Stimulated activated memory B cell treated with anti-CD40 and anti-IgM and Interleukin-4, amounts not matched to agents 10 μg/mL and 1 μg/mL and 100 μg/mL, for 72 hours (primary cell): ENCODE measurements at regions not wholly inside any gene's neighbourhood (a gene's known extent, or its start where the extent isn't known, plus 50 kb on each side); places are given as distances from the start of the nearest gene placed in this dataset.
"Not testable (repeated sequence)": the region's sequence is repeated elsewhere in the genome, so short reads cannot be mapped to it uniquely, and the experiment has no call there.

ENCODE experiments used
- ATAC-seq: fragments of 150-1000 bp; cut with Tn5 transposase; 2 replicates; pipeline ENCODE4 v1.10.0; 2021
- H3K27ac Mint-ChIP-seq: one replicate; pipeline ENCODE4 v1.8.0; 2022; ENCODE audit warnings: mild to moderate bottlenecking, mixed read lengths
- H3K27me3 Mint-ChIP-seq: one replicate; pipeline ENCODE4 v1.8.0; 2022; ENCODE audit warnings: mixed read lengths
- H3K36me3 Mint-ChIP-seq: one replicate; pipeline ENCODE4 v1.8.0; 2022; ENCODE audit warnings: mixed read lengths
- H3K4me1 Mint-ChIP-seq: one replicate; pipeline ENCODE4 v1.8.0; 2022; ENCODE audit warnings: mixed read lengths
- H3K4me3 Mint-ChIP-seq: one replicate; pipeline ENCODE4 v1.8.0; 2022; ENCODE audit warnings: mild to moderate bottlenecking, moderate library complexity, mixed read lengths
- H3K9me3 Mint-ChIP-seq: one replicate; pipeline ENCODE4 v1.8.0; 2022; ENCODE audit warnings: mixed read lengths

DNA sequence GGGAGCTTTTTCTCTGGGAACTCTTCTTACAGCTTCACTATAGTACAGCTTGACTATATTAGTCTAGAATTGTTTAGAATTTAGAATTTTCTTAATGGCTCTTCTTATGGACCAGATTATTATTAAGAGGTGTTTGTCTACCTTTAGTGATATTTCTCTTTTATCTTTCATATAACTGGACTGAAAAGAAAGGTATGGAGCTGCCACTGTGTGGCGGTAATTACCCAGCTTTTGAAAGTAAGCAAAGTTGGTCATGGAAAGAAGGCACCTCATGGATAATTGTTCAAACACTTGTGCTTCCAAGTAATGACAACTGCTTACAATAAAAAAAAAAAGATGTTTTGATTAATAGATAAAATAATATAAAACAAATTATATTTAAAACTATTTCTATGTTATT lies 1112.5 kb downstream of the TECRL start:
- ATAC-seq = no peak
- Mint-ChIP-seq H3K27ac (no peak overlapping the region), H3K4me1 (no peaks in the 10 kb centered on the region), H3K27me3 (no peaks in the 10 kb centered on the region), H3K9me3 (no peaks in the 10 kb centered on the region), H3K36me3 (no peaks in the 10 kb centered on the region), H3K4me3 (no peak overlapping the region)

DNA sequence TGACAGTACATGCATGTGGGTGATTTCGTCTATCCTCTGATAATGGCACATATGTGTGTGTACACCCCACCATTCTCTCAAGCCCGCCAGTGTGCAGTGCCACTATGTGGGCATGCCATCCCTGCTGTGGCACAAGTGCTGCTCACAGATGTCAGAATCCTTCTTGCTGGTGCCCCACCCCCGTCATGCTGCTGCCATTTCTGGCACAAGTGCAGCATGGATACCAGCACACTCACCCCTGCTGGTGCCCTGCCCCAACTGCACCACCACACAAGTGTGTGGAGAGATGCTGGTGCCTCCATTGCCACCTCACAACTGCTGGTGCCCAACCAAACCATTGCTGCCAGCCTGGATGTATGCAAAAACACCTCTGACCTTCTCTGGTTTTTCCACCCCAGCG lies 1133.8 kb downstream of the TECRL start:
- no peak overlapping the region for H3K4me3 Mint-ChIP-seq
- no peaks in the 10 kb centered on the region for H3K36me3 Mint-ChIP-seq
- H3K27me3 Mint-ChIP-seq = no peaks in the 10 kb centered on the region
- H3K4me1 Mint-ChIP-seq = no peaks in the 10 kb centered on the region
- ATAC-seq = no peak
- no peak overlapping the region for H3K27ac Mint-ChIP-seq
- H3K9me3 Mint-ChIP-seq = peaks cover 9% of the 10 kb centered on the region

DNA sequence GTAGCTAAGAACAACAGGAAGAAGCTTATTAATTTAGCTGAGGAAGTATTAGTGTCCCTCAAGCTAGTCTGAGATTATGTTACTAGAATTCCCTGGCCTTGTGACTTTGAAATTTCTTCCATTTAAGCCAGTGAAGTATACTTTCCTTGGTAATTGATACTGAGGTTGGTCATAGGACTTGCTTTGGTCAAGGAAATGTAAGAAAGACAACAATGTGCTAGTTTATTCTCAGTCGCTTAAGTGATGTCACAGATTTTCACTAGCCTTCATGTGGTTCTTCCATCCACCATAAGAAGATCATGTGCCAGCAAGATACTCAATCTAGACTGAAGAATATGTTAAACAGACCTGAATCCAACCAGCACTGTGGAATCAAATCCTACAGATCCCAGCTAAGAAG lies 1140.1 kb downstream of the TECRL start:
- Mint-ChIP-seq H3K36me3 (no peaks in the 10 kb centered on the region), H3K4me3 (no peak overlapping the region), H3K9me3 (peaks cover 7% of the 10 kb centered on the region)

DNA sequence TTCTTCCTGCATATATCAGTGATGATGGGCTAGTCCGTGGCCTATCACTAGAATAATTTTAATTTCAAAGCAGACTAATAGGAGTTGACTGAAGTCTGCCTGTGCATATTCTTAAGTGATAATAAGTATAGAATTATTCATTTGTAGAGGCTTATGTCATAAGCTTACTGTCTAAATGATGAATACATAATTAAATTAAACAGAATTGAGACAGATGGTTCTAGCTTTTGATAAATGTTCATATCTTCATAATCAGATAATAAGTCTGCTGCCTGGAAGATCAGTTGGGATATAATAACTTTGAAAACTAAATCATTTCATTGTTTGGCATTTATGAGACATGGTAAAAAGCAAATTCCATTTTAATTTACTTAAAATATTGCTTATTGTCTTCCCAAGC lies 1175.6 kb downstream of the TECRL start:
- no peaks in the 10 kb centered on the region for H3K4me1 Mint-ChIP-seq
- no peaks in the 10 kb centered on the region for H3K36me3 Mint-ChIP-seq
- no peak overlapping the region for H3K4me3 Mint-ChIP-seq
- peaks cover 6% of the 10 kb centered on the region for H3K9me3 Mint-ChIP-seq
- no peak for ATAC-seq
- no peak overlapping the region for H3K27ac Mint-ChIP-seq
- no peaks in the 10 kb centered on the region for H3K27me3 Mint-ChIP-seq

More for the DNA sequence above, 1140.1 kb downstream of the TECRL start:
- ATAC-seq = no peak
- H3K27me3 Mint-ChIP-seq = no peaks in the 10 kb centered on the region
- no peak overlapping the region for H3K27ac Mint-ChIP-seq
- H3K4me1 Mint-ChIP-seq = no peaks in the 10 kb centered on the region

DNA sequence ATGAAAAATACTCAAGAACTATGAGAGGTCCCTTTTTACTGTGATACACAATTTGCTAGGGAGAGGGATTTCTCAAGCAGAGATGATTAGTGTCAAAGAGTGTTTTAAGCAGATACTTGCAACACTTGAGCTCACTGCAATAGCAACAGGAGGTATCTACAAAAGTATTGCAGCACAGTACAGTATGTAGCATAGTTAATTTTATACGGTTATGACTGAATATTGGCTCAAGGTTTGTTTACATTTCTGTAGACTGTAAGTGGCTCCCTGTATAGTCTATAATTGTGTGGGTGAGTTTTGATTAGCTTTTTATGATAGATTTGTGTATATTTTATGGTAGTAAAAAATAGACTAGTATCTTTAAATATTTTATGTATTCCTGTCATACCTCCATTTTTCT lies 1177.2 kb downstream of the TECRL start:
- peaks cover 11% of the 10 kb centered on the region for H3K9me3 Mint-ChIP-seq
- no peaks in the 10 kb centered on the region for H3K36me3 Mint-ChIP-seq
- no peak for ATAC-seq
- H3K27ac Mint-ChIP-seq = no peak overlapping the region
- no peak overlapping the region for H3K4me3 Mint-ChIP-seq
- H3K27me3 Mint-ChIP-seq = no peaks in the 10 kb centered on the region
- H3K4me1 Mint-ChIP-seq = no peaks in the 10 kb centered on the region

DNA sequence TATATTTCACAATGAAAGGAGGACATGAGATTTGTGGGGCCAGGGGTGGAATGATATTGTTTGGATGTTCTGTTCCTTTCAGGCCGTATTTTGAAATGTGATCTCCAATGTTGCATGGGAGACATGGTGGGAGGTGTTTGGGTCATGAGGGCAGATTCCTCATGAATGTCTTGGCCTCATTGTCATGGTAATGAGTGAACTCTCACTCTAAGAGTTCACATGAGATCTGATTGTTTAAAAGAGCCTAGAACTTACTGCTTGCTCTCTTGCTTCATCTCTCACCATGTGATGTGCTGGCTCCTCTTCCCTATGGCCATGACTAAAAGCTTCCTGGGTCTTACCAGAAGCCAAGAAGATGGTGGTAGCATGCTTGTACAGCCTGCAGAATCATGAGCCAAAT lies 1183.0 kb downstream of the TECRL start:
- peaks cover 7% of the 10 kb centered on the region for H3K9me3 Mint-ChIP-seq
- H3K27ac Mint-ChIP-seq = no peak overlapping the region
- H3K4me3 Mint-ChIP-seq = no peak overlapping the region
- H3K36me3 Mint-ChIP-seq = no peaks in the 10 kb centered on the region
- H3K27me3 Mint-ChIP-seq = no peaks in the 10 kb centered on the region
- no peak for ATAC-seq
- no peaks in the 10 kb centered on the region for H3K4me1 Mint-ChIP-seq

DNA sequence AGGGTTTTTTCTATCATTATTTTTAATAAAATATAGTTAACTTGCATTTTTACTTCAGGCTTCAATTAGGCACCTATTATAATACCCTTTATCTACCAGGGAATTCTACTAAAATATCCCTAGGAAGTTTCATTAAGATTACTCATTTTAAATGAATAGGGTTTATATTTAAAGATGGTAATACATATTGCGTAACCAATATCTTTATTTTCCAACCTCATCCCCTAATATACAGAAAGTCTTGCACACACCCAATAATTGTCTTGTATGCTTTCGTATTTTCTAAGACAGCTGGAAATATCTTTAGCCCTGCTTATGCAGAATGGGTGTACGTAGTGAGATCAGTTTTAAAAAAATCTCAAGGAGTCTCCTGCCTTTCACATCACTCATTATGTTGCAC lies 1186.8 kb downstream of the TECRL start:
- Mint-ChIP-seq H3K4me1 (no peaks in the 10 kb centered on the region), H3K27ac (no peak overlapping the region), H3K9me3 (peaks cover 11% of the 10 kb centered on the region), H3K4me3 (no peak overlapping the region), H3K27me3 (no peaks in the 10 kb centered on the region), H3K36me3 (no peaks in the 10 kb centered on the region)
- no peak for ATAC-seq

DNA sequence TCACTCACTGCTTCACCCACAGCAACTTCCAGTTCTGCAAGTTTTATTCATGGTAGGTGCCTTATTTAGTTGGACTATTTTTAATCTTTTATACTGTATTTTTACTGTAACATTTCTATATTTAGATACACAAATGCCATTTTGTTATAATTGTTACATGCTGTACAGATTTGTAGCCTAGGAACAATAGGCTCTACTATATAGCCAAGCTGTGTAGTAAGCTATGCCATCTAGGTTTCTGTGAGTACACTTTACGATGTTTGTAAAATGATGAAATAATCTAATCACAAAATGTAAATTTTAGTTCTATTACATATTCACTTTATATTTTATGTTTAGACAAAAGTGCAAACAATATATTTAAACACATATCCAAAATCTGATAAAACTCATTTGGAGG lies 1187.8 kb downstream of the TECRL start:
- Mint-ChIP-seq H3K4me3 (no peak overlapping the region), H3K27ac (no peak overlapping the region), H3K4me1 (no peaks in the 10 kb centered on the region), H3K9me3 (peaks cover 9% of the 10 kb centered on the region), H3K36me3 (no peaks in the 10 kb centered on the region), H3K27me3 (no peaks in the 10 kb centered on the region)
- no peak for ATAC-seq

DNA sequence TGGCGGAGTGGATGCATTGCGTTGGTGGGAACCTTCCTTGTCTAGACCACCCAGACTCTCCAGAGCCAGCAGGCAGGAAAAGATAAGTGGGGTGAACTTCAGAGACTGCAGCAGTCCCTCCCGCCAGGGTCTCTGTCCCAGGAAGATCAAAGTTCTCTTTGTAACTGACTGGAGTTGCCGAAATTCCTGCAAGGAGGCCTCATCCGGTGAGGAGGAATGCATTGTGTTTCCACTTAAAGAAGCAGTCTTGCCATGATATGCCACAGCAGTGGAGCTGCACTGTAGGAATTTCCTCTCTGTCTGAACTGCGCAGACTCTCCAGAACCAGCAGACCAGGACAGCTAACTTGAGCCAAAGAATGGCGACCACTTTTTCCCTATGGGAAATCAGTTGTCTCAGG lies 1190.4 kb downstream of the TECRL start:
- Mint-ChIP-seq H3K27ac (no peak overlapping the region), H3K4me1 (no peaks in the 10 kb centered on the region), H3K36me3 (no peaks in the 10 kb centered on the region), H3K9me3 (peaks cover 16% of the 10 kb centered on the region), H3K27me3 (no peaks in the 10 kb centered on the region), H3K4me3 (no peak overlapping the region)
- no peak for ATAC-seq

DNA sequence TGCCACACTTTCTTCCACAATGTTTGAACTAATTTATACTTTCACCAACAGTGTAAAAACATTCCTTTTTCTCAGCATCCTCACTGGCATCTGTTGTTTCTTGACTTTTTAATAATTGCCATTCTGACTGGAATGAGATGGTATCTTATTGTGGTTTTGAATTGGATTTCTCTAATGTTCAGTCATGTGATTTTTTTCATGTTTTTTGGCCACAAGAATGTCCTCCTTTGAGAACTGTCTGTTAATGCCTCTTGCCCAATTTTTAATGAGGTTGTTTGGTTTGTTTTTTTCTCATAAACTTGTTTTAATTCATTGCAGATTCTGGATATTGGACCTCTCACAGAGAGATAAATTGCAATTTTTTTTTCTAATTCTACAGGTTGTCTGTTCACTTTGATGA lies 1195.2 kb downstream of the TECRL start:
- Mint-ChIP-seq H3K27me3 (no peaks in the 10 kb centered on the region), H3K4me3 (no peak overlapping the region), H3K27ac (no peak overlapping the region), H3K4me1 (no peaks in the 10 kb centered on the region), H3K9me3 (peaks cover 22% of the 10 kb centered on the region), H3K36me3 (no peaks in the 10 kb centered on the region)
- no peak for ATAC-seq

DNA sequence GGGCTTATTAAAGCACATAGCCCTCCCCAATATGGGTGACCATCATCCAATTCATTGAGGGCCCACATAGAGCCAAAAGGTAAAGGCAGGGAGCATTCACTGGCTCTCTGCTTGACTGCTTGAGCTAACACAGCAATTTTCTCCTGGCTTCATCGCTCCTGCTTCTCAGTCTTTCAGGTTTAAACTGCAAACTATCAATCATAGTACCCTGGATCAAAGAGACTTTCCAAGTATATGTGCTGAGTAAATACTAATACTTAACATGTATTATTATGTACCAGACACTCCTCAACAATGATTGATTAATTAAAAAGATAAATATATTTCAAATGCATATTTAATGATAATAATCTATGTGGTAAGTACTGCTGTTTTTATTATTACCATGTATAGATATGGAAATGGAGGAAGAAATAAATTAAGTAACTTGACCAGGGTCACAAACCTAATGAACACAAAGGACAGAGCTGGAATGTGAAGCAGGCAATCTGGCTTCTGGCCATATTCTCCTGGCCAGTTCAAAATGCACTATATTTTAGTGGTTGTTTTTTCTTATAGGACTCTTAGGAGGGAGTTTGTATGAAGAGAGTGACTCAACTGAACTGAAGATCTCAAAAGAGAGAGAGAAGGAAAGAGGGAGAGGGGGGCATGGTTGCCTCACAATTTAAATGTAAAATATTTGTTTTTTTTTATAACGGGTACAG lies 1197.3 kb downstream of the TECRL start:
- H3K4me1 Mint-ChIP-seq = no peaks in the 10 kb centered on the region
- H3K27ac Mint-ChIP-seq = no peak overlapping the region
- H3K27me3 Mint-ChIP-seq = no peaks in the 10 kb centered on the region
- no peak overlapping the region for H3K4me3 Mint-ChIP-seq
- no peaks in the 10 kb centered on the region for H3K36me3 Mint-ChIP-seq
- peaks cover 21% of the 10 kb centered on the region for H3K9me3 Mint-ChIP-seq
- no peak for ATAC-seq

DNA sequence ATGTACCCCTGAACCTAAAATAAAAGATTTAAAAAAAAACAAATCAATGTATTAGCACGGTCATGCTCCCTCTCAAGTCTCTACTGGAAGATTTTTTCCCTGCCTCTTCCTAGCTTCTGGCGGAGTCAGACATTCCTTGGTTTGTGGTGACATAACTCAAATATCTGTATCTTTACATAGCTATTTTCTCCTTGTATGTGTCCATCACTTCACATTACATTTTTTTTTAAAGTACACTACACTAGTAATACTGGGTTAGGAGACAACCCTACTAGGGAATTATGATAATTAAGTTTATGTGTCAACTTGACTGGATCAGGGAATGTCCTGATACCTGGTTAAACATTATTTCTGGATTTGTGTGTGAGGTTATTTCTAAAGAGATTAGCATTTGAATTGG lies 1197.9 kb downstream of the TECRL start:
- Mint-ChIP-seq H3K36me3 (no peaks in the 10 kb centered on the region), H3K27ac (no peak overlapping the region), H3K9me3 (peaks cover 19% of the 10 kb centered on the region), H3K4me1 (no peaks in the 10 kb centered on the region), H3K27me3 (no peaks in the 10 kb centered on the region), H3K4me3 (no peak overlapping the region)
- no peak for ATAC-seq

DNA sequence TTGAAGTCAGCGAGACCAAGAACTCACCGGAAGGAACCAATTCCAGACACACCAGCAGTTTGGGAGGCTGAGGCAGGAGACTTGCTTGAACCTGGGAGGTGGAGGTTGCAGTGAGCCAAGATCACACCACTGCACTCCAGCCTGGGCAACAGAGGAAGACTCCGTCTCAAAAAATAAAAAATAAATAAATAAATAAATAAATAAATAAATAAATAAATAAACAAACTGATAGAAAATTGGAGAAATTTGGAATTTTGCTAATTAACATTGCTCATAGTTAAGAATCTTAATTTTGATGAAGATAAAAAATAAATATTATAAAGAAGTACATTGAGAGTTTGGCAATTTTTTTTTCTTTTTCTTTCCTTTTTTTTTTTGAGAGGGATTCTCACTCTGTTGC lies 1216.2 kb downstream of the TECRL start:
- not testable (repeated sequence) for H3K4me3 Mint-ChIP-seq, H3K4me1 Mint-ChIP-seq, H3K27ac Mint-ChIP-seq, H3K27me3 Mint-ChIP-seq, ATAC-seq, H3K36me3 Mint-ChIP-seq
- peaks cover 12% of the 10 kb centered on the region for H3K9me3 Mint-ChIP-seq

DNA sequence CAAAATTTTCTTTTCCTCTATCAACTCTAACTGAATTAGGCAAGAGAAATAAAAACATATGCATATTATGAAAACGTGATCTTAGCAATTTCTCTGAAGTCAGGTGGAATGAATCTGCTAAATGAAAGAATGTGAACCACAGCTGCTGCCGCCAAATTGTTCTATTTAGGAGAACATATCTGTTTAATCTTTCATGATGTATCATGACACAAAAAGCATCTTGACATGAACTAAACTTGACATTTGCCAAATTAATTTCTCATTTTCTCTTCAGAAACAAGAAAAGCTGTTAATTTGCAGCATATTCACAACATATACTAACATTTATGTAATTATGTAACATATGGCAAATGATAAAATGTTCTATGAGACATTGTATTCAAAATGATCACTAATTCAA lies 1237.9 kb downstream of the TECRL start:
- no peaks in the 10 kb centered on the region for H3K36me3 Mint-ChIP-seq
- no peaks in the 10 kb centered on the region for H3K4me1 Mint-ChIP-seq
- ATAC-seq = no peak
- H3K27ac Mint-ChIP-seq = no peak overlapping the region
- H3K9me3 Mint-ChIP-seq = no peaks in the 10 kb centered on the region
- H3K4me3 Mint-ChIP-seq = no peak overlapping the region
- H3K27me3 Mint-ChIP-seq = no peaks in the 10 kb centered on the region

DNA sequence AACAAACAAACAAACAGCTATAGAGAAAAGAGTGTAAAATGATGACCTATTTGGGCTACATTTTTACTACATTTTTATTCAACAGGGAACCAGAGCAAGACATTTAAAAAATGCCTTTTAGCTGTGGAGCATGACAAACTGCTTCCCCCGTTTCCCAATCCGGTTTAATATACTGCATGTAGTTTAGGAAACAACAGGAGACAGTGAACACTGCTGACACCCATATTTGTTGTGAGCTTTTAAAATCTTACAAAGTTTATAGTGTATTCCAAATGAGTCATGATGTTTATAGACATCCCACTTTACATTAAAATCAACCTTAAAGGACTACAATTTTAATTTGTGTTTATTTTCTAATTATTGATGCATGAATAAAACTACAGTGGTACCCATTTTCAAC lies 1238.3 kb downstream of the TECRL start:
- no peaks in the 10 kb centered on the region for H3K9me3 Mint-ChIP-seq
- no peak overlapping the region for H3K4me3 Mint-ChIP-seq
- H3K36me3 Mint-ChIP-seq = no peaks in the 10 kb centered on the region
- H3K27ac Mint-ChIP-seq = no peak overlapping the region
- no peaks in the 10 kb centered on the region for H3K27me3 Mint-ChIP-seq
- H3K4me1 Mint-ChIP-seq = no peaks in the 10 kb centered on the region
- ATAC-seq = no peak

DNA sequence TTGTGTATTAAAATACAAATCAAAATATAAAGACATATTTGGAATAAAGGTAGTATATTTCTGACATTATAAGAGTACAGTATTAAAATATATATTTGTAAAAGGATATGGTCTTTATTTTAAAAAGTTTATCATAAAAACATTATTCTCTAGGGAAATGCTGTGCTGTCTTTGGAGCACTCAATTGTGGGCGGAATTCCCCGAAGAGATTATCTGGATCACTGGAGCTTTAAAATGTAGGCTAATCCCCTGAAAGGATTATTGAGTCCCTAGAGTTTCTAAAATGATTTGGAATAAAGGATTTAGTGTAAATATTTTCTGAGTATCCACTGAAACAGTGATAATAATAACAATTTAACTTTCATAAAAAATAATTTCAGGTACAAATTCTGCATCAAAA lies 1239.4 kb downstream of the TECRL start:
- H3K4me3 Mint-ChIP-seq = no peak overlapping the region
- no peak for ATAC-seq
- H3K9me3 Mint-ChIP-seq = peaks cover 7% of the 10 kb centered on the region
- H3K27me3 Mint-ChIP-seq = no peaks in the 10 kb centered on the region
- H3K36me3 Mint-ChIP-seq = no peaks in the 10 kb centered on the region
- no peaks in the 10 kb centered on the region for H3K4me1 Mint-ChIP-seq
- no peak overlapping the region for H3K27ac Mint-ChIP-seq

DNA sequence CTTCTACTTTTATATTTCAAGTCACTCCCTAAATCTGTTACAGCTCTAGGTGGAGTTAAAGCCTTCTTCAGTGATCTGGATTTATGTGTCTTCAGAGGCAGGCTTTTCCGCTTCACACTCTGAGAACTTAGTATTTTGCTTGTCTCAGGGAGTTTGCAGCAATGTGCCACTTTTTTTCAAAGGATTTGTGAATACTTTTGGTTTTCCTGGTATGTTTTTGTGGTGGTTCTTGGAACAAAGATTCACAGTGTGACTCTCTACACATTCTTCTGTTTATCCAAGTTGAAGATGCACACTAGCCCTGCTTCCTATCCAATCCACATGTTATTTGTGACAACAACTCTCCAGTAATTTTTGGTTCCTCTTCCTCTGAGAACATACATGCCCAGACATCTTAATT lies 1253.7 kb downstream of the TECRL start:
- no peak overlapping the region for H3K27ac Mint-ChIP-seq
- no peaks in the 10 kb centered on the region for H3K4me1 Mint-ChIP-seq
- no peak overlapping the region for H3K4me3 Mint-ChIP-seq
- H3K36me3 Mint-ChIP-seq = no peaks in the 10 kb centered on the region
- peaks cover 6% of the 10 kb centered on the region for H3K9me3 Mint-ChIP-seq
- H3K27me3 Mint-ChIP-seq = no peaks in the 10 kb centered on the region
- no peak for ATAC-seq
